ENCODE measurements at regions not wholly inside any gene's neighbourhood (a gene's known extent, or its start where the extent isn't known, plus 50 kb on each side); places are given as distances from the start of the nearest gene placed in this dataset.

GRCh38 chr7:26093023-26093422 is 59.0 kb upstream of the NFE2L3 start:
- intact Hi-C loops (cut with DNase I) = loop anchor here (5.0 to 10.0 kb wide), 2 partner anchors 272 to 274 kb away; no protein-coding TSS in a partner anchor
- DNase-seq (ENCODE audit: low spot score) = no peak

- no peak for DNase-seq (ENCODE audit: low spot score)
- intact Hi-C loops (cut with DNase I) = loop anchor here in 1 of 2 donors (10.0 kb wide), 1 partner anchor 269 kb away; no protein-coding TSS in a partner anchor
Measured at GRCh38 chr7:26096136-26096535, 55.9 kb upstream of the NFE2L3 start.

GRCh38 chr7:26097837-26098668 is 53.9 kb upstream of the NFE2L3 start:
- intact Hi-C loops (cut with DNase I) = loop anchor here in 1 of 2 donors (10.0 kb wide), 1 partner anchor 267 kb away; no protein-coding TSS in a partner anchor
- no peak for DNase-seq (ENCODE audit: low spot score)

GRCh38 chr7:26099236-26099635 is 52.8 kb upstream of the NFE2L3 start:
- intact Hi-C loops (cut with DNase I) = loop anchor here in 1 of 2 donors (10.0 kb wide), 1 partner anchor 266 kb away; no protein-coding TSS in a partner anchor

GRCh38 chr7:26100406-26101339 is 51.3 kb upstream of the NFE2L3 start:
- DNase-seq (ENCODE audit: low spot score) = no peak
- intact Hi-C loops (cut with DNase I) = no loop called here

More at GRCh38 chr7:26099236-26099635, 52.8 kb upstream of the NFE2L3 start:
- no peak for DNase-seq (ENCODE audit: low spot score)

- no peak for DNase-seq (ENCODE audit: low spot score)
- intact Hi-C loops (cut with DNase I) = no loop called here
Measured at GRCh38 chr7:26101361-26102151, 50.4 kb upstream of the NFE2L3 start.

- intact Hi-C loops (cut with DNase I) = no loop called here
- DNase-seq (ENCODE audit: low spot score) = no peak
Measured at GRCh38 chr7:26102176-26102575, 49.8 kb upstream of the NFE2L3 start.

Small RNA genes in the stretch of these regions (microRNA-seq; reads per million reads assigned to microRNA genes)
- 145 to 259 reads per million in 2 donors for gene MIR148A (ENCODE audit: borderline microRNAs expressed in 2 of 2)
